SJCRH30 (cell line): ENCODE measurements at regions not wholly inside any gene's neighbourhood (a gene's known extent, or its start where the extent isn't known, plus 50 kb on each side); places are given as distances from the start of the nearest gene placed in this dataset.

Source experiments
- DNase-seq, 2 experiments: peaks; one replicate each; pipeline ENCODE4 v3.0.0-alpha.2; 2015 to 2020
- H3K27ac ChIP-seq: fragments of 250-450 bp; sonication (Bioruptor Pico); 2 replicates; pipeline ENCODE4 v1.5.1; 2020; ENCODE audit warnings: mild to moderate bottlenecking, moderate library complexity
- H3K27me3 ChIP-seq: fragments of 250-450 bp; sonication (Bioruptor Pico); 2 replicates; pipeline ENCODE4 v1.5.1; 2020; ENCODE audit warnings: mild to moderate bottlenecking, moderate library complexity
- H3K36me3 ChIP-seq: fragments of 250-450 bp; sonication (Bioruptor Pico); 2 replicates; pipeline ENCODE4 v1.5.1; 2020; ENCODE audit warnings: mild to moderate bottlenecking, moderate library complexity
- H3K4me1 ChIP-seq: fragments of 250-450 bp; sonication (Bioruptor Pico); 2 replicates; pipeline ENCODE4 v1.5.1; 2020; ENCODE audit warnings: mild to moderate bottlenecking, moderate library complexity
- H3K4me3 ChIP-seq: fragments of 250-450 bp; sonication (Bioruptor Pico); 2 replicates; pipeline ENCODE4 v1.5.1; 2020; ENCODE audit warnings: mild to moderate bottlenecking, moderate library complexity
- H3K9me3 ChIP-seq: fragments of 250-450 bp; sonication (Bioruptor Pico); replicated peaks from 2 replicates; pipeline ENCODE4 v1.5.1; 2020; ENCODE audit warnings: mild to moderate bottlenecking, moderate library complexity

- DNase-seq, result no peak
- Histone ChIP-seq H3K4me3 (no peak overlapping the region), H3K36me3 (no peaks in the 10 kb centered on the region), H3K27me3 (no peaks in the 10 kb centered on the region), H3K9me3 (no peaks in the 10 kb centered on the region), H3K4me1 (no peaks in the 10 kb centered on the region), H3K27ac (no peak overlapping the region)
Measured at GRCh38 chr18:40685219-40685618, 1269.8 kb upstream of the PIK3C3 start.

GRCh38 chr18:40678318-40678717, 1276.7 kb upstream of the PIK3C3 start:
- no peak overlapping the region for H3K27ac ChIP-seq
- DNase-seq, result no peak
- H3K4me1 ChIP-seq, result no peaks in the 10 kb centered on the region

GRCh38 chr18:40676668-40677067, 1278.4 kb upstream of the PIK3C3 start:
- H3K27ac ChIP-seq, result no peak overlapping the region
- DNase-seq, result no peak
- no peaks in the 10 kb centered on the region for H3K27me3 ChIP-seq
- H3K4me3 ChIP-seq, result no peak overlapping the region
- H3K9me3 ChIP-seq, result no peaks in the 10 kb centered on the region
- H3K36me3 ChIP-seq, result no peaks in the 10 kb centered on the region
- no peaks in the 10 kb centered on the region for H3K4me1 ChIP-seq

More at GRCh38 chr18:40678318-40678717, 1276.7 kb upstream of the PIK3C3 start:
- Histone ChIP-seq H3K36me3 (no peaks in the 10 kb centered on the region), H3K4me3 (no peak overlapping the region), H3K9me3 (no peaks in the 10 kb centered on the region), H3K27me3 (no peaks in the 10 kb centered on the region)

- DNase-seq, result no peak
- Histone ChIP-seq H3K4me1 (no peaks in the 10 kb centered on the region), H3K27ac (no peak overlapping the region), H3K36me3 (no peaks in the 10 kb centered on the region), H3K27me3 (no peaks in the 10 kb centered on the region), H3K9me3 (no peaks in the 10 kb centered on the region), H3K4me3 (no peak overlapping the region)
Measured at GRCh38 chr18:40673150-40673549, 1281.9 kb upstream of the PIK3C3 start.

GRCh38 chr18:40672590-40672989, 1282.4 kb upstream of the PIK3C3 start:
- H3K4me3 ChIP-seq, result no peak overlapping the region
- no peaks in the 10 kb centered on the region for H3K9me3 ChIP-seq
- no peak overlapping the region for H3K27ac ChIP-seq
- no peak for DNase-seq
- no peaks in the 10 kb centered on the region for H3K36me3 ChIP-seq
- no peaks in the 10 kb centered on the region for H3K27me3 ChIP-seq
- H3K4me1 ChIP-seq, result no peaks in the 10 kb centered on the region

- no peak for DNase-seq
- Histone ChIP-seq H3K9me3 (no peaks in the 10 kb centered on the region), H3K27me3 (no peaks in the 10 kb centered on the region), H3K27ac (no peak overlapping the region), H3K4me3 (no peak overlapping the region), H3K4me1 (no peaks in the 10 kb centered on the region), H3K36me3 (no peaks in the 10 kb centered on the region)
Measured at GRCh38 chr18:40670668-40671375, 1284.2 kb upstream of the PIK3C3 start.

GRCh38 chr18:40662898-40663437, 1292.1 kb upstream of the PIK3C3 start:
- no peak overlapping the region for H3K4me3 ChIP-seq
- no peaks in the 10 kb centered on the region for H3K27me3 ChIP-seq
- no peaks in the 10 kb centered on the region for H3K36me3 ChIP-seq
- H3K27ac ChIP-seq, result no peak overlapping the region
- H3K4me1 ChIP-seq, result no peaks in the 10 kb centered on the region
- no peak for DNase-seq
- H3K9me3 ChIP-seq, result no peaks in the 10 kb centered on the region

GRCh38 chr18:40653682-40654081, 1301.4 kb upstream of the PIK3C3 start:
- no peaks in the 10 kb centered on the region for H3K4me1 ChIP-seq
- no peaks in the 10 kb centered on the region for H3K27me3 ChIP-seq
- H3K4me3 ChIP-seq, result no peak overlapping the region
- no peak overlapping the region for H3K27ac ChIP-seq
- H3K9me3 ChIP-seq, result no peaks in the 10 kb centered on the region
- DNase-seq, result no peak
- no peaks in the 10 kb centered on the region for H3K36me3 ChIP-seq

GRCh38 chr18:40652321-40652720, 1302.7 kb upstream of the PIK3C3 start:
- Histone ChIP-seq H3K4me3 (no peak overlapping the region), H3K36me3 (no peaks in the 10 kb centered on the region), H3K27ac (no peak overlapping the region), H3K9me3 (no peaks in the 10 kb centered on the region), H3K4me1 (no peaks in the 10 kb centered on the region), H3K27me3 (no peaks in the 10 kb centered on the region)
- no peak for DNase-seq

- H3K27me3 ChIP-seq, result no peaks in the 10 kb centered on the region
- no peak overlapping the region for H3K27ac ChIP-seq
- no peaks in the 10 kb centered on the region for H3K36me3 ChIP-seq
- no peaks in the 10 kb centered on the region for H3K9me3 ChIP-seq
- DNase-seq, result no peak
- no peak overlapping the region for H3K4me3 ChIP-seq
- H3K4me1 ChIP-seq, result no peaks in the 10 kb centered on the region
Measured at GRCh38 chr18:40651163-40651562, 1303.9 kb upstream of the PIK3C3 start.

- Histone ChIP-seq H3K27me3 (no peaks in the 10 kb centered on the region), H3K9me3 (no peaks in the 10 kb centered on the region), H3K27ac (no peak overlapping the region), H3K36me3 (no peaks in the 10 kb centered on the region), H3K4me3 (no peak overlapping the region), H3K4me1 (no peaks in the 10 kb centered on the region)
- no peak for DNase-seq
Measured at GRCh38 chr18:40642692-40643229, 1312.3 kb upstream of the PIK3C3 start.

GRCh38 chr18:40631319-40631718, 1323.7 kb upstream of the PIK3C3 start:
- no peaks in the 10 kb centered on the region for H3K36me3 ChIP-seq
- no peaks in the 10 kb centered on the region for H3K27me3 ChIP-seq
- DNase-seq, result no peak
- H3K4me3 ChIP-seq, result no peak overlapping the region
- H3K9me3 ChIP-seq, result no peaks in the 10 kb centered on the region
- H3K4me1 ChIP-seq, result no peaks in the 10 kb centered on the region
- no peak overlapping the region for H3K27ac ChIP-seq

GRCh38 chr18:40630496-40630895, 1324.5 kb upstream of the PIK3C3 start:
- H3K27me3 ChIP-seq, result no peaks in the 10 kb centered on the region
- no peaks in the 10 kb centered on the region for H3K36me3 ChIP-seq
- H3K27ac ChIP-seq, result no peak overlapping the region
- no peak overlapping the region for H3K4me3 ChIP-seq
- H3K9me3 ChIP-seq, result no peaks in the 10 kb centered on the region
- DNase-seq, result no peak
- H3K4me1 ChIP-seq, result no peaks in the 10 kb centered on the region

GRCh38 chr18:40624959-40625358, 1330.1 kb upstream of the PIK3C3 start:
- no peaks in the 10 kb centered on the region for H3K27me3 ChIP-seq
- no peaks in the 10 kb centered on the region for H3K9me3 ChIP-seq
- no peaks in the 10 kb centered on the region for H3K36me3 ChIP-seq
- H3K27ac ChIP-seq, result no peak overlapping the region
- no peak overlapping the region for H3K4me3 ChIP-seq
- H3K4me1 ChIP-seq, result no peaks in the 10 kb centered on the region
- DNase-seq, result no peak

- no peak for DNase-seq
- Histone ChIP-seq H3K4me1 (no peaks in the 10 kb centered on the region), H3K27me3 (no peaks in the 10 kb centered on the region), H3K4me3 (no peak overlapping the region), H3K27ac (no peak overlapping the region), H3K36me3 (no peaks in the 10 kb centered on the region), H3K9me3 (no peaks in the 10 kb centered on the region)
Measured at GRCh38 chr18:40613721-40614120, 1341.3 kb upstream of the PIK3C3 start.

GRCh38 chr18:40612356-40612755, 1342.7 kb upstream of the PIK3C3 start:
- no peak overlapping the region for H3K4me3 ChIP-seq
- H3K27ac ChIP-seq, result no peak overlapping the region
- H3K4me1 ChIP-seq, result no peaks in the 10 kb centered on the region
- H3K9me3 ChIP-seq, result no peaks in the 10 kb centered on the region
- no peaks in the 10 kb centered on the region for H3K36me3 ChIP-seq
- DNase-seq, result no peak
- H3K27me3 ChIP-seq, result no peaks in the 10 kb centered on the region
